ENCODE measurements at regions not wholly inside any gene's neighbourhood (a gene's known extent, or its start where the extent isn't known, plus 50 kb on each side); places are given as distances from the start of the nearest gene placed in this dataset.

- Histone ChIP-seq H3K27me3 (peaks cover 0 to 12% (median 0%) of the 10 kb centered on the region in 3 donors), H3K4me3 (no peak overlapping the region), H3K36me3 (no peaks in the 10 kb centered on the region), H3K4me1 (no peaks in the 10 kb centered on the region), H3K9me3 (no peaks in the 10 kb centered on the region), H3K27ac (no peak overlapping the region)
- 42 to 53% methylated on average over 12 of the region's 12 CpGs for WGBS, 2 donors
- no peak for TF ChIP-seq POLR2AphosphoS5 (IDR thresholded peaks at IDR 0.05)
- TF ChIP-seq EP300 (IDR thresholded peaks at IDR 0.05): no peak
- TF ChIP-seq, protein P1, sequence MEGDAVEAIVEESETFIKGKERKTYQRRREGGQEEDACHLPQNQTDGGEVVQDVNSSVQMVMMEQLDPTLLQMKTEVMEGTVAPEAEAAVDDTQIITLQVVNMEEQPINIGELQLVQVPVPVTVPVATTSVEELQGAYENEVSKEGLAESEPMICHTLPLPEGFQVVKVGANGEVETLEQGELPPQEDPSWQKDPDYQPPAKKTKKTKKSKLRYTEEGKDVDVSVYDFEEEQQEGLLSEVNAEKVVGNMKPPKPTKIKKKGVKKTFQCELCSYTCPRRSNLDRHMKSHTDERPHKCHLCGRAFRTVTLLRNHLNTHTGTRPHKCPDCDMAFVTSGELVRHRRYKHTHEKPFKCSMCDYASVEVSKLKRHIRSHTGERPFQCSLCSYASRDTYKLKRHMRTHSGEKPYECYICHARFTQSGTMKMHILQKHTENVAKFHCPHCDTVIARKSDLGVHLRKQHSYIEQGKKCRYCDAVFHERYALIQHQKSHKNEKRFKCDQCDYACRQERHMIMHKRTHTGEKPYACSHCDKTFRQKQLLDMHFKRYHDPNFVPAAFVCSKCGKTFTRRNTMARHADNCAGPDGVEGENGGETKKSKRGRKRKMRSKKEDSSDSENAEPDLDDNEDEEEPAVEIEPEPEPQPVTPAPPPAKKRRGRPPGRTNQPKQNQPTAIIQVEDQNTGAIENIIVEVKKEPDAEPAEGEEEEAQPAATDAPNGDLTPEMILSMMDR (IDR thresholded peaks at IDR 0.05): no peak
- TF ChIP-seq POLR2A (IDR thresholded peaks at IDR 0.05): no peak
- intact Hi-C loops (cut with DNase I): no loop called here
- no peak for DNase-seq
These were observed 355.7 kb upstream of the IRX2 start for GRCh38 chr5:3107156-3107611.

DNA sequence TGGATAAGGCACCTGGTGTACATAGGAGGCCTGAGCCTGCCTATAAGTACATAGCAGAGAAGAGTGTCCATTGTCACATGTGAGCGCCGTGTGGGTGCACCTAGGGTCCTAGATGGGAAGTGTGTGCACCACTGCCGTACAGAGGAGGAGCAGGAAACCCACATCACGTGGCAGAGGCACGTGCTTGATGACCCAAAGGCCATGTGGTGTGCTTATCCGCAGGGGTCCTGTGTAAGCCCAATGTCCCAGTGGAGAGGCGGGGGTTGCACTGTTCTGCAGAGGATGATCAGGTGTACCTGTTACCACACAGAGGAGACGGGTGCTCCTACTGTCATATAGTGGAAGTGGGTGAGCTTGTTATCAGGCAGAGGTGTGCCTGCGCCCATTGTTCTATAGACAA lies 354.1 kb upstream of the IRX2 start:
- H3K4me3 ChIP-seq: no peak overlapping the region
- intact Hi-C loops (cut with DNase I): no loop called here
- no peak overlapping the region for H3K27ac ChIP-seq
- peaks cover 0 to 12% (median 0%) of the 10 kb centered on the region in 3 donors for H3K27me3 ChIP-seq
- TF ChIP-seq, protein P1 (IDR thresholded peaks at IDR 0.05): no peak
- TF ChIP-seq POLR2A (IDR thresholded peaks at IDR 0.05) (no peak), POLR2AphosphoS5 (IDR thresholded peaks at IDR 0.05) (no peak)
- no peaks in the 10 kb centered on the region for H3K4me1 ChIP-seq
- no peak for DNase-seq
- H3K9me3 ChIP-seq: no peaks in the 10 kb centered on the region
- no peaks in the 10 kb centered on the region for H3K36me3 ChIP-seq
- 68 to 69% methylated on average over 9 of the region's 9 CpGs for WGBS, 2 donors

- Histone ChIP-seq H3K27me3 (peaks cover 0 to 12% (median 0%) of the 10 kb centered on the region in 3 donors), H3K9me3 (no peaks in the 10 kb centered on the region), H3K36me3 (no peaks in the 10 kb centered on the region), H3K27ac (no peak overlapping the region), H3K4me3 (no peak overlapping the region), H3K4me1 (no peaks in the 10 kb centered on the region)
- 81 to 83% methylated on average over 3 of the region's 3 CpGs for WGBS, 2 donors
- TF ChIP-seq POLR2AphosphoS5 (IDR thresholded peaks at IDR 0.05) (no peak), POLR2A (IDR thresholded peaks at IDR 0.05) (no peak), EP300 (IDR thresholded peaks at IDR 0.05) (no peak)
- TF ChIP-seq, protein P1 (IDR thresholded peaks at IDR 0.05): no peak
- intact Hi-C loops (cut with DNase I): no loop called here
- no peak for DNase-seq
These were observed 353.7 kb upstream of the IRX2 start for GRCh38 chr5:3105172-3105571.

DNA sequence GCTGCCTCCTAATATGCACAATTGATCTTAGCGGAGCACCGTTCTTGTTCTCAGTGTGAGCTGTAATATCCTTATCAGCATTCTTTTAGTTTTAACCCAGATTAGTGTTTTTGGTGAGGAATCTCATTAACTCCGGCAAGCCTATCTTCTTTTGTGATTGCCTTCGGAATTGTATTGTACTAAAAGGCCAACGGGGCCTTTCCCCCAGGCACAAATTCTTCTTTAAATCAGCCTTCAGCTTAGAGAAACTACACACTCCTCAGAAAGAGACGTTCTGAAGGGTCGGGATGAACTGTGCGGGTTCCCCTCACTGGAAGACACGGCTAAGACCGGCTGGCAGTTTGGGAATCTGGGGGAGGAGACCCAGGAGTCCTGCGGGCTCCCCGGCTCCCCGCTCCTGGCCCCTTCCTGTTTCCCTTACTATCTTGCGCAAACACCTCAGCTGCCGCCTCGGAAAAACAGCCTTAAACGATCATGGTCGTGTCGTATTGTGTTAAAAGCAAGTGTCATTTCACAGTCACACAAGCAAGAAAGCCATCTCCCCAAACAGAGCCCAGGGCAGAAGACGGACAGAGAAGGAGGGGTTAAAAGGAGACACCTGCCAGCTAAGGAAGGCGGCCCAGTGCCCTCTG lies 353.1 kb upstream of the IRX2 start:
- TF ChIP-seq, protein P1 (IDR thresholded peaks at IDR 0.05): no peak
- TF ChIP-seq POLR2AphosphoS5 (IDR thresholded peaks at IDR 0.05) (no peak), EP300 (IDR thresholded peaks at IDR 0.05) (no peak), POLR2A (IDR thresholded peaks at IDR 0.05) (no peak)
- no peaks in the 10 kb centered on the region for H3K36me3 ChIP-seq
- no peak overlapping the region for H3K27ac ChIP-seq
- H3K9me3 ChIP-seq: no peaks in the 10 kb centered on the region
- 22 to 39% methylated on average over 21 of the region's 21 CpGs for WGBS, 2 donors
- intact Hi-C loops (cut with DNase I): no loop called here
- H3K27me3 ChIP-seq: peaks cover 0 to 12% (median 0%) of the 10 kb centered on the region in 3 donors
- H3K4me3 ChIP-seq: no peak overlapping the region
- no peak for DNase-seq
- no peaks in the 10 kb centered on the region for H3K4me1 ChIP-seq

All from sigmoid colon (tissue), 6 donors.